Trophoblast cell (in vitro differentiated cells and primary cell): ENCODE measurements at regions not wholly inside any gene's neighbourhood (a gene's known extent, or its start where the extent isn't known, plus 50 kb on each side); places are given as distances from the start of the nearest gene placed in this dataset.

ENCODE experiments used
- DNase-seq, 2 donors: peaks; one replicate each; pipeline ENCODE4 v3.0.0-alpha.2; 2016
- H2AFZ ChIP-seq: 2 replicates; pipeline ENCODE4 v1.6.1; 2013; ENCODE audit warnings: low read length, moderate library complexity, mild to moderate bottlenecking; ENCODE audit not compliant: insufficient read depth, poor library complexity
- H2AK5ac ChIP-seq: 2 replicates; pipeline ENCODE4 v1.6.1; 2013; ENCODE audit warnings: mild to moderate bottlenecking, low read length
- H2BK120ac ChIP-seq: 2 replicates; pipeline ENCODE4 v1.6.1; 2013; ENCODE audit warnings: low read length, mild to moderate bottlenecking, moderate library complexity; ENCODE audit not compliant: insufficient read depth, poor library complexity
- H2BK12ac ChIP-seq: 2 replicates; pipeline ENCODE4 v1.6.1; 2013; ENCODE audit warnings: mild to moderate bottlenecking, low read length, moderate library complexity
- H2BK5ac ChIP-seq: 2 replicates; pipeline ENCODE4 v1.6.1; 2013; ENCODE audit warnings: low read length, low read depth, moderate library complexity, mild to moderate bottlenecking; ENCODE audit not compliant: poor library complexity
- H3K14ac ChIP-seq: 2 replicates; pipeline ENCODE4 v1.6.1; 2013; ENCODE audit warnings: mild to moderate bottlenecking, low read length
- H3K18ac ChIP-seq: 2 replicates; pipeline ENCODE4 v1.6.1; 2013; ENCODE audit warnings: mild to moderate bottlenecking, low read length
- H3K23ac ChIP-seq: 2 replicates; pipeline ENCODE4 v1.6.1; 2013; ENCODE audit warnings: low read length
- H3K27ac ChIP-seq: 2 replicates; pipeline ENCODE4 v1.5.1; 2013; ENCODE audit warnings: low read depth, mild to moderate bottlenecking, inconsistent platforms, low read length, moderate library complexity
- H3K27me3 ChIP-seq: 2 replicates; pipeline ENCODE4 v1.6.1; 2013; ENCODE audit warnings: inconsistent platforms, mild to moderate bottlenecking, low read length, moderate library complexity; ENCODE audit not compliant: insufficient read depth
- H3K36me3 ChIP-seq, 2 experiments: 1 replicate in 1 of 2; 2 replicates in 1 of 2; pipeline ENCODE4 v1.6.1; 2013; ENCODE audit warnings: low read length in 2 of 2, mild to moderate bottlenecking in 2 of 2, moderate library complexity in 1 of 2; ENCODE audit not compliant: insufficient read depth in 2 of 2, control insufficient read depth in 1 of 2
- H3K4ac ChIP-seq: 2 replicates; pipeline ENCODE4 v1.6.1; 2013; ENCODE audit warnings: low read depth, mild to moderate bottlenecking, low read length, moderate library complexity
- H3K4me1 ChIP-seq, 2 experiments: 1 replicate in 1 of 2; 2 replicates in 1 of 2; pipeline ENCODE4 v1.6.1; 2013; ENCODE audit warnings: low read length in 2 of 2, mild to moderate bottlenecking in 2 of 2, moderate library complexity in 1 of 2; ENCODE audit not compliant: insufficient read depth in 2 of 2, control insufficient read depth in 1 of 2
- H3K4me2 ChIP-seq: 2 replicates; pipeline ENCODE4 v1.6.1; 2013; ENCODE audit warnings: inconsistent platforms, mild to moderate bottlenecking, low read length, moderate library complexity
- H3K4me3 ChIP-seq: 2 replicates; pipeline ENCODE4 v1.5.1; 2013; ENCODE audit warnings: mild to moderate bottlenecking, low read depth, low read length, inconsistent platforms
- H3K79me1 ChIP-seq: one replicate; pipeline ENCODE4 v1.6.1; 2013; ENCODE audit warnings: low read length
- H3K79me2 ChIP-seq: 2 replicates; pipeline ENCODE4 v1.6.1; 2013; ENCODE audit warnings: low read length, mild to moderate bottlenecking; ENCODE audit not compliant: control insufficient read depth, insufficient read depth, poor library complexity
- H3K9ac ChIP-seq: 2 replicates; pipeline ENCODE4 v1.6.1; 2013; ENCODE audit warnings: mild to moderate bottlenecking, low read length
- H3K9me3 ChIP-seq: 2 replicates; pipeline ENCODE4 v1.6.1; 2013; ENCODE audit warnings: low read depth, mild to moderate bottlenecking, control low read depth, inconsistent platforms, low read length; ENCODE audit not compliant: insufficient read depth
- H4K12ac ChIP-seq: 2 replicates; pipeline ENCODE4 v1.6.1; 2013; ENCODE audit warnings: low read depth, mild to moderate bottlenecking, low read length, moderate library complexity
- H4K8ac ChIP-seq: 2 replicates; pipeline ENCODE4 v1.6.1; 2013; ENCODE audit warnings: low read depth, mild to moderate bottlenecking, low read length, moderate library complexity
- H4K91ac ChIP-seq: one replicate; pipeline ENCODE4 v1.6.1; 2013; ENCODE audit warnings: low read depth, mild to moderate bottlenecking, low read length, moderate library complexity
- WGBS: extraction: QIAGEN DNeasy Blood & Tissue Kit; methylation state at CpG from one replicate; pipeline ENCODE4 v1.1.7; 2013; ENCODE audit warnings: missing lambda C conversion rate; ENCODE audit not compliant: insufficient read length, insufficient coverage; ENCODE audit errors: extremely low coverage; 5-methylcytosine and 5-hydroxymethylcytosine counted together

GRCh38 chrX:39156051-39156450, 354.8 kb downstream of the MID1IP1 start:
- Histone ChIP-seq H3K4me3 (no peak overlapping the region), H2BK120ac (no peak overlapping the region), H2AFZ (no peak overlapping the region), H3K79me1 (no peaks in the 10 kb centered on the region), H3K9me3 (no peaks in the 10 kb centered on the region), H3K4ac (no peak overlapping the region), H2BK5ac (no peak overlapping the region), H4K12ac (no peak overlapping the region), H4K91ac (no peak overlapping the region), H3K36me3 (no peaks in the 10 kb centered on the region), H3K9ac (no peak overlapping the region), H3K18ac (no peak overlapping the region), H4K8ac (no peak overlapping the region), H3K23ac (no peak overlapping the region), H2AK5ac (no peak overlapping the region), H3K27me3 (no peaks in the 10 kb centered on the region), H3K14ac (no peak overlapping the region), H3K27ac (no peak overlapping the region), H3K79me2 (no peaks in the 10 kb centered on the region), H2BK12ac (no peak overlapping the region), H3K4me2 (no peak overlapping the region), H3K4me1 (peaks cover 0 to 2% of the 10 kb centered on the region in 2 experiments)
- DNase-seq: no peak

GRCh38 chrX:39157006-39157405, 355.7 kb downstream of the MID1IP1 start:
- Histone ChIP-seq H3K14ac (no peak overlapping the region), H3K27ac (no peak overlapping the region), H2BK12ac (no peak overlapping the region), H4K91ac (no peak overlapping the region), H3K36me3 (no peaks in the 10 kb centered on the region), H3K18ac (no peak overlapping the region), H4K8ac (no peak overlapping the region), H2AFZ (no peak overlapping the region), H3K27me3 (peaks cover 4% of the 10 kb centered on the region), H2BK120ac (no peak overlapping the region), H3K9me3 (no peaks in the 10 kb centered on the region), H2AK5ac (no peak overlapping the region), H3K79me1 (no peaks in the 10 kb centered on the region), H3K4me3 (no peak overlapping the region), H3K79me2 (no peaks in the 10 kb centered on the region), H3K4me1 (peaks cover 0 to 2% of the 10 kb centered on the region in 2 experiments), H3K9ac (no peak overlapping the region), H3K4me2 (no peak overlapping the region), H4K12ac (no peak overlapping the region), H3K4ac (no peak overlapping the region), H3K23ac (no peak overlapping the region), H2BK5ac (no peak overlapping the region)
- no CpG with 5 or more reads among the region's 5 CpGs for whole genome bisulfite sequencing
- no peak for DNase-seq

- H4K12ac ChIP-seq: no peak overlapping the region
- no peaks in the 10 kb centered on the region for H3K36me3 ChIP-seq
- H3K27ac ChIP-seq: no peak overlapping the region
- no peak for DNase-seq
- no peak overlapping the region for H3K14ac ChIP-seq
- H2BK12ac ChIP-seq: no peak overlapping the region
- H3K79me1 ChIP-seq: no peaks in the 10 kb centered on the region
- no peaks in the 10 kb centered on the region for H3K9me3 ChIP-seq
- H2AK5ac ChIP-seq: no peak overlapping the region
- H3K4me3 ChIP-seq: no peak overlapping the region
- H2BK120ac ChIP-seq: no peak overlapping the region
- no peak overlapping the region for H2BK5ac ChIP-seq
- H4K8ac ChIP-seq: no peak overlapping the region
- H3K4me2 ChIP-seq: no peak overlapping the region
- no peak overlapping the region for H3K23ac ChIP-seq
- peaks cover 7% of the 10 kb centered on the region for H3K27me3 ChIP-seq
- no peak overlapping the region for H3K9ac ChIP-seq
- no CpG with 5 or more reads among the region's 6 CpGs for WGBS
- H2AFZ ChIP-seq: no peak overlapping the region
- no peak overlapping the region for H3K4ac ChIP-seq
- no peak overlapping the region for H3K18ac ChIP-seq
- H3K4me1 ChIP-seq: peaks cover 0 to 2% of the 10 kb centered on the region in 2 experiments
- no peak overlapping the region for H4K91ac ChIP-seq
- H3K79me2 ChIP-seq: no peaks in the 10 kb centered on the region
Observed at GRCh38 chrX:39157796-39158195, 356.5 kb downstream of the MID1IP1 start.

- H2BK120ac ChIP-seq: no peak overlapping the region
- H4K12ac ChIP-seq: no peak overlapping the region
- H2BK12ac ChIP-seq: no peak overlapping the region
- H3K4me1 ChIP-seq: peaks cover 0 to 2% of the 10 kb centered on the region in 2 experiments
- no peaks in the 10 kb centered on the region for H3K79me2 ChIP-seq
- no peak overlapping the region for H4K91ac ChIP-seq
- no peak overlapping the region for H3K4ac ChIP-seq
- no peak overlapping the region for H3K4me3 ChIP-seq
- H3K9ac ChIP-seq: no peak overlapping the region
- no peak overlapping the region for H4K8ac ChIP-seq
- H3K36me3 ChIP-seq: no peaks in the 10 kb centered on the region
- DNase-seq: peak; percentile 36 to 57
- H2AK5ac ChIP-seq: no peak overlapping the region
- H3K79me1 ChIP-seq: no peaks in the 10 kb centered on the region
- no peaks in the 10 kb centered on the region for H3K9me3 ChIP-seq
- H2AFZ ChIP-seq: no peak overlapping the region
- no peak overlapping the region for H3K4me2 ChIP-seq
- H3K14ac ChIP-seq: no peak overlapping the region
- H3K18ac ChIP-seq: no peak overlapping the region
- peaks cover 7% of the 10 kb centered on the region for H3K27me3 ChIP-seq
- H3K27ac ChIP-seq: no peak overlapping the region
- no CpG with 5 or more reads among the region's 11 CpGs for WGBS
- no peak overlapping the region for H2BK5ac ChIP-seq
- no peak overlapping the region for H3K23ac ChIP-seq
Observed at GRCh38 chrX:39158801-39159657, 357.8 kb downstream of the MID1IP1 start.
